Stimulated activated CD4-positive, alpha-beta T cell treated with anti-CD3 and anti-CD28 coated beads, Interleukin-15, amount 100 ng/mL, for 1 hour (primary cell): ENCODE measurements at regions not wholly inside any gene's neighbourhood (a gene's known extent, or its start where the extent isn't known, plus 50 kb on each side); places are given as distances from the start of the nearest gene placed in this dataset.

Source experiments
- DNase-seq, 2 donors: peaks; one replicate each; pipeline ENCODE4 v3.0.0-alpha.2; 2020; ENCODE audit warnings: low read depth in 1 of 2, low spot score in 1 of 2

DNA sequence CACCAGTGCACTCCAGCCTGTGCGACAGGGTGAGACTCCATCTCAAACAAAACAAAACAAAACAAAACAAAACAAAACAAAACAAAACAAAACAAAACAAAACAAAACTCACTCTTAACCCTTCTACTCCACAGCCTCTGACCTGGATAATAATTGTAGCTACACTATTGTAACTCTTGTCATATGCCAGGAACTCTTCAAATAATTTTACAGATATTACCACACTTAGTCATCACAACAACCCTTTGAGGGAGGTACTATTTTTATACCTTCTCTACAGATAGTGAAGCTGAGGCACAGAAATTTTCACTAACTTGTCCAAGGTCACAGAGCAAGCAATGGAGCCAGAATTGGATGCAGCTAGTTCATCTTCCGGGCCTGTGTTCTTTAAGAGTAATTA, 547.8 kb downstream of the ADGRL2 start:
- no peak for DNase-seq

DNA sequence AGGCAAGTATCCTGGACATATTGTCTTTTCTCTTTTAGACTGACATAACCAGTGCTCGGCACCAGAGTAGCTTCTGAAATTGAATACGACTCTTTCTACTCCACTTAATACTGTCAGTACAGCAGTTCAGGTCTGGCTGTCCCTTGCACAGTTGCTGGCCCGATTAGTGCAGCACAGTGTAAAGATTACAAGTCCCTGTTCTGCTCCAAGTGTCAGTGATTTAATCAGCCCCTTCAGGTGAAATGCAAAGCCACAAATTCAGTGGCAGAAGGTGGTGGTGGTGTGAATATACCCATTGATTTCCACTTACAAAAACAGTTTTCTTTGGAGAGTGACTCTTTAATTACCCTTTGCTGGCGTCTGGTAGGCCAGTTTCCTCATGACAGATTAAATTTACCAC, 545.4 kb downstream of the ADGRL2 start:
- no peak for DNase-seq

DNA sequence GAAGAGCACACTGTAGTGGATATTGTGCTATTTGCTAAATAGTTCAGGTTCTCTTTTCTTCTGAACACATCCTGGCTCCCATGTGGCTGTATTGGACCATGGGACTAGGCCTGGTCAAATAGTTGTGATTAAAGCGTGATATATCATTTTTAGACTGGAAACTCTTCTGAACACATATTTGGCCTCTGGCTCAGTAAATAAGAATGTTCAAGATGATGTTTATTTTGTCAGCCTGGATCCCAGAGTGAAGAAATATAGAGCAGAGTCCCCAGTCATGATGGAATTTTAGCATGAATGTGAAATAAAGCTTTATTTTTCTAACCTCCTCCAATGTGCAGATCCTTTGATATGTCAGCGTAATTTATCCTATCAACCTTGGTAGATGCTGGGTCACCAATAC, 542.6 kb downstream of the ADGRL2 start:
- DNase-seq = no peak

DNA sequence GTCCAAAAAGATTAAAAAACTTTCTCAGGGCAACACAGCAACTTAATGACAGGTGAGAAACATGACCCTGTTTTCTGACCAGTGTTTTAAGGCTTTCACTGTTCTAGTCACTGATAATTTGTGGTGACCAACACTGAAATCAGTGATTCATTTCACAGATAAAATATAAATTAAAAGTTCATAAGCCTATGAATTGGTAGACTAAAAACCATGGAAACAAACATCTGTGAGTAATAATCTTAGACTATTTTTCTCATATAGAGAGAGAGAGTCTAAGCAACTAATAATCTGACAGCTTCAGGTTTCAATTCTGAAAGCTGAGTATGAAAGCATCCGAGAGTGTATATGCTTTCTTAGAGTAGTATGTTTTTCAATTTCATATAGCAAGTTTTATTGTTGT, 536.9 kb downstream of the ADGRL2 start:
- no peak for DNase-seq

DNA sequence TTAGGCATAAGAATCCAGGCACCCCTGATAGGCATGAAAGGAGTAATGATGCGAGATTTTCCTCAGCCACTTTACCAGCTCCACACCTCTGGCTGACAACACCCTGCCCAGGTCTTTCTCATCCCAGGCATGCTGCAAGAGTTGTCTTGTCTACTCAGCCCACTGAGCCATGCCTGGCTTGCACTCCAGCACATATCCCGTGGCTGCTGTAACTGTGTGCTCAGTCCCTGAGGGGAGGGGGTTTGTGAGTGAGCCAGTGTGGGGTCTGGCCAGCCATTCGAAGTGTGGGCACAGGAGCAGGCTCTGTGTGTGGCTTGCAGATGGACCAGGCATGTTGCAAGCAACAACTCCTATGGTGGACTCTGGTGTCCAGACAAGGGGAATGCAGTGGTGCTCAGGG, 529.6 kb downstream of the ADGRL2 start:
- DNase-seq = no peak

DNA sequence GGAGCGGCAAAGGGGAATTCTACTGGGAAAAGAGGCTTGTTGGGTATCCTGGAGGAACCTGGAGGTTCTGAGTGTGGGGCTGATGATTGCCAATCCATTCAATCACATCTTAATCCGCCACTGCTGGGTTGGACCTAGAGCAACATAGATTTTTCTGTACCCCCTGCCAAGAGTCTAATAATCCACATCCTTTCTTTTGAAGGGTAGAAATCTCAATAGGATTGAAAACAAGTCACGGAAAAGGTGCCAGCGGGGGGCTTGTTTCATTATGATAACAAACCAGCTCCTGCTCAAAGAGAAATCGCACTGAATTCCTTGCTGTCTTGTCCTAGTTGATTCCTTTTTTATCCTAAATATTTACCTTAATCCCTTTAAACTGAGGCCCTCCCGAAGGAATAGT, 528.5 kb downstream of the ADGRL2 start:
- DNase-seq = no peak

DNA sequence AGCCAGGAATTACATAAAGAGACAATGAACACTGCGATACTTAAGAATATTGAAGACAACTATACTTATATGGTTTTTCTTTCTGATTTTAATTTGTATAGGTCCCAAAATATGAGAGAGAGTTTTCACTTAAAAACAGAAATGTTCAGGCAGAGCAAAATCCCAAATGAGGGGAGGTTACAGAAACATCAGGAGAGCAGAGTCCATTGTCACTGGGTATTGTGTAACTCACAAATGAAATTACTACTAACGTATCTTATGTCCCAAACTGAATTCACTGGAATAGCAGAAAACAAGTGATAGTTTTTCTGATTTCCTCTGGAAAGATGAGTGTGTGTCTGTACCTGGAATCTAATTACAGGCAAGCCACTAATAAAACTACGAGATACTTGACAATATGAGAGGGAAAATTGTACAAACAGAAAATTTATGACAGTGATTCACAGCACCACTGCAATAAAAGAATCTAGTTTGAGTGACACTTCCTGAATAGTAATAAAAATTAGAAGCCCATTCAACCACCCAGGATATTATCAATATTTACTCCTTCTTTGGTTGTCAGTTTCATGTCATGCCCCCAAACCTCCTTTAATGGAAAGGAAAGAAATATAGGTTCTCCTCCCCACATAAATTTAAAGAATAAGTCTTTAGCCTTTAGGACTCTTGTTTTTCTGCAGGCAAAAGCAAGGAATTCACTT, 522.6 kb downstream of the ADGRL2 start:
- DNase-seq = no peak

DNA sequence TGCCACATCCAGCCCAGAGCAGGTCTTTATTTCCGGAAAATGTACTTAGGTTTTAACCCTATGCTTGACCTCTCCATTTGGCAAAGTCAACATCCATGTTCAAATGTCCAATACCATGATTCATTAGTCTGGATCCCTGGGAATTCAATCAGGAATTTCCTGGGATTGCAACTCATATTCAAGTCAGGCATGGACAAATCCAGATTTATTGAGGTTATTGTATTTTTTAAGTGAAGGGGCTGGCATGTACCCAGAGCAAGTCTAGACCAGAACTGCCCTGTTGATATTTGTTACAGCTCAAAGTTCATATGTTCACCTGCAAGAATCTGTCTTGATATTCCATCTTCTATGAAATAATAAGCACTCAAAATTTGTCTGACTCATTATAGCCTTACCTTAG, 521.1 kb downstream of the ADGRL2 start:
- no peak for DNase-seq

DNA sequence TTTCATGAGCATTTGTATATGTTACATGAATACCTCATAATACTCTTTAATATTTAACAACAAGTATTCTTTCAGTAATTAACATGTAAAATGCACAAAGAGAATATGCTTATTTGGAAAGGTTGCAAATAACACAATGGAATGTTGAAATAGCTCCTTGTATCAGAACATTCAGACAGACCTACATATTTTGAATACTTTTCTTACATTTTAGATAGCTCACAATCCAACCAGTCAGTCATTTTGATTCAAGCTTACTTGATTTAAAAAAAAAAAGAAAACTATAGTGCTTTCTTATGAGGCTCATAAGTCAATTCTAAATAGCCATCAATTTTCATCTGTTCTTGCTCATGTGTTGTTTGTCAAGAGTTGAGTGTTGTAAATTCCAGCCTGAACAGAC, 518.8 kb downstream of the ADGRL2 start:
- DNase-seq = no peak

DNA sequence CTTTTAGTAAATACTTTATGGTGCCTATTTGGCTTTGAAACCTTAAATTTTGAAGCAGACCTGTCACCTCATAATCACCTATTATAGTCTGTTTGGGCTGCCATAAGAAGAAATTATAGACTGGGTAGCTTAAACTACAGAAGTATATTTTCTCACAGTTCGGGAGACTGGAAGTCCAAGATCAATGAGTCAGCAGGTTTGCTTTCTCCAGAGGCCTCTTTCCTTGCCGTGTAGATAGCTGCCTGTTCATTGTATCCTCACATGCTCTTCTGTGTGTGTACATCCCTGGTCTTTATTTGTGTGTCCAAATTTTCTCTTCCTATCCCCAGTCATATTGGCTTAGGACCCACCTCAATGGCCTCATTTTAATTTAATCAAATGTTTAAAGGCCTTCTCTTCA, 518.2 kb downstream of the ADGRL2 start:
- DNase-seq = no peak

DNA sequence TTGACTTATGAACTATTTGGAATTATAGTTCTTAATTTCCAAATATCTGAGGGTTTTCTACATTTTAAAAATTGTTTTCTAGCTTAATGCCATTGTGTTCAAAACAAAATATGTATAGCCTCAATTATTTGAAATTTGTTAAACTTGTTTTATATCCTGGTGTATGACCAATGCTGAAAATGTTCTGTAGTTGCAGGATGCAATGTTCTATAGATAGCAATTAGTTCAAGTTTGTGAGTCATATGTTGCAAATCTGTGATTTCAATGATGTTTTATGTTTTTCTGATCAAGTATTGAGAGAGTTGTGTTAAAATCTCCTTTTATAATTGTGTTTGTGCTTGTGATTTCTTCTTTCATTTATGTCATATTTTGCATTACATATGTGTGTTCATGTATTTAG, 517.5 kb downstream of the ADGRL2 start:
- no peak for DNase-seq

DNA sequence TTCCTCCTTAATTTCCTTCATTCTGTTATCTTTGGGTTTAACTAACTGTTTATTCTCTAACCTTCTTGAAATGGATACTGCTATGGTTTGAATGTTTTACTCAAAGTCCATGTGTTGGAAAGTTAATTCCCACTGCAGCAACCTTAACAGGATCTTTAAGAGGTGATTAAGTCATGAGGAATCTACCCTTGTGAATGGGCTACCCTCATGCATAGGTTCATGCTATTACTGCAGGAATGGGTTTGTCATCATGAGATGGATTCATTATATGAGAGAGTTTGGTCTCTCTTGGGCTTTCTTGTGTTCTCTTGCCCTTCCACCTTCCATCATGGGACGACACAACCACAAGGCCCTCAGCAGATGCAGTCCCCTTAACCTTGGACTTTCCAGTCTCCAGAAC, 516.9 kb downstream of the ADGRL2 start:
- no peak for DNase-seq

DNA sequence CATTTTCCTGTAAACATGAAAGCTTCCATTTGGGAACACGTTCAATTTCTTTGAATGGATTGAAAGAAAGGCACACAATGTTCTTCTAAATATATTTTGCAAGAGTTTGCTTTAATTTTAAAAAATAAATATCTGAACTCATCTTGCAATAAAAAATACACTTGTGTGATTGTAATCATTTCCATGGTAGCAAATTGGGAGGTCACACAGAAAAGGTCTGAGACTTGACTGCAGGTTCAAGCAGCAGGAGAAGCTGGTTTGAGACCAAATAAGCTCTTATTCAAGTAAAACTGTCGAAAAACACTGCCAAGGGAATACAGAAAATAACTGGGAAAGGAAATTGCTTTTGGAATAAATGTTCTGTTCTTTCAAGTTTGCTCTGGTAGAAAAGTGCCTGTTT, 498.9 kb downstream of the ADGRL2 start:
- DNase-seq = no peak

DNA sequence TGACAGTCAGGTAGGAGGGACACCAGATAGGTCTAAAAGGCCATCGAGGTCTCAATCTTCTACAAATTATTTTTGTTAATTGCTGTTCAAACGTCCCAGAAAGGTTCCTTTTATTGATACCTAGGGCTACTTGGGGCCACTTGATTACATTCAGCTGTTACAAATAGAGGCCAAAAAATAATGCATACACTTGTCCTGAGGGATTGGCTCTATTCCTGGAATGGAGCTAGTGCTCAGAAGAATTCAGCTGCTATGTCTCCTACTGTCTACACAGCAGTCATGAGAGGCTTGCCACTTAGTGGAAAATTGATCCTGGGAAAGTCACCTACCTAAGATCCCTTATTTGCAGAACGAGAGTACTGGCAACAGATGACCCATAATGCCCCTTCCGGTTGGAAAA, 498.3 kb downstream of the ADGRL2 start:
- no peak for DNase-seq

DNA sequence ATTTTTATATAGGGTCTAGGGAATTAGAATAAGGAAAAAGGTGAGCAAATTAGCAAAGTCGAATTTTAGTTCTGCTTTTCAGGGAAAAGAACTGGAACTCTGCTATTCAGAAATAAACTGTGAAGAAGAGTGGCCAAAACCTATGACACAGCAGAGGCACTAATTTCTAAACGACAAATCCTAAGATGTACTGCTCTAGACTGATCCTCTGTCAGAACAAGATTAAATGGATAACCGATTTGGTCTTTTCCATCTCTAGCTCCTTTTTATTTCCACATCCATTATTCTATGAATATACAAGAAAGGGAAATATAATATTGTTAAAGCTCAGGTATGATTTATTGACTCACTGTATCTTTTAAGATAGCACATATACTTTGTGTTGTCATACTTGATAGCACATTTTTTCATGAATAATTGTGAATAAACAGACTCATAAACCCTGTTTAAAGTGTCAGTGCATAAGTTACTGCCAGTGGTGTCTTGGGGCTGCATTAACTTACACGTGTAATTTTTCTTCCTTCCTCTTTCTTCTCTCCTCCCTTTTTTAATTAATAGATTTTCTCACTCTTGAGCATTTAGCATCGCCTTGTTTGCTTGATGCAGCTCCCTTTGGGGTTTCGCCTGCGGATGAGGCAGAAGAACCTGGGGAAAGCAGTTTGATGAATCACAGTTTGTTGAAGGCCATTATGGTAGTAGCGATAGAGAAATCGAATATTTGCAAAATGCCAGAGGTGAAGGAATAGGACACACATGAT, 496.6 kb downstream of the ADGRL2 start:
- DNase-seq = no peak

DNA sequence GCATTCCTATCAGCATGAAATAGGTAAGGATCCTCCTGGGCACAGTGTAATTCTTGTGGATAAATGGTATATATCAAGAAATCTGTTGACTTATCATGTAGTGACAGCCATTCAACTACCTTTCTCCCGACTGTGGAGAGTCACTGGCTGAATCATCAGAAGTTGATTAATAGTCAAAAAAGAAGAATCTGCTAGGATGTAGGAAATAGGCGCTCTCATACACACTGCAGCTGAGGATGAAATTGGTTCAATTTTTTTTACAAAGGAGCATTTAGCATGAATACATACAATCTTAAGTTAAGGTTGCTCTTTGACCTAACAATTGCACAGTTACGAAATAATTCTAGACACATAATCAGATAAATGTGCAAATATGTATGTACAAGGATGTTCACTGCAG, 486.8 kb downstream of the ADGRL2 start:
- DNase-seq = no peak

DNA sequence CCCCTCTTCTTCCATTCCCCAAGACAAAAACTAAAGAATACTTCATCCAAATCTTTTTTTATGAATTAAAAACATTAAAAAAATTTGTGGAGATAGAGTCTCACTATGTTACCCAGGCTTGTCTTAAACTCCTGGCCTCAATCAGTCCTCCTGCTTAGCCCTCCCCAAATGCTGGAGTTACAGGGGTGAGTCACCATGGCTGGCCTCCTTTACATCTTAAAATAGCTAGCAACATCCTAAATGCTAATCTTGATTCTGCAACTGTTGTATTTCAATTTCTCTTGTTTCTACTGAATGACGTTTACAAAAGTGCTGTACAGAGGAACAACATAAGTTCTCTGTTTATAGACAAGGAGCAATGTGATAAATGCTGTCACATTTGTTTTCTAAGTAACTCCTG, 483.5 kb downstream of the ADGRL2 start:
- DNase-seq = no peak

DNA sequence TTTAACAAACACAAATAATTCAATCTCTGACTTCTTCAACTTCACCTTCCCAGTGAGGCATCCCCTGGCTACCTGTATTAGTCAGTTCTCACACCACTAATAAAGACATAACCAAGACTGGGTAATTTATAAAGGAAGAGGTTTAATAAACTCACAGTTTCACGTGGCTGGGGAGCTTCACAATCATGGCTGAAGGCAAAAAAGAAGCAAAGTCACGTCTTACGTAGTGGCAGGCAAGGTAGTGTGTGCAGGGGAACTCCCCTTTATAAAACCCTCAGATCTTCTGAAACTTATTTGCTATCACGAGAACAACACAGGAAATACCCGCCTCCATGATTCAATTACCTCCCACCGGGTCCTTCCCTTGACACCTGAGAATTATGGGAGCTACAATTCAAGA, 478.5 kb downstream of the ADGRL2 start:
- no peak for DNase-seq

DNA sequence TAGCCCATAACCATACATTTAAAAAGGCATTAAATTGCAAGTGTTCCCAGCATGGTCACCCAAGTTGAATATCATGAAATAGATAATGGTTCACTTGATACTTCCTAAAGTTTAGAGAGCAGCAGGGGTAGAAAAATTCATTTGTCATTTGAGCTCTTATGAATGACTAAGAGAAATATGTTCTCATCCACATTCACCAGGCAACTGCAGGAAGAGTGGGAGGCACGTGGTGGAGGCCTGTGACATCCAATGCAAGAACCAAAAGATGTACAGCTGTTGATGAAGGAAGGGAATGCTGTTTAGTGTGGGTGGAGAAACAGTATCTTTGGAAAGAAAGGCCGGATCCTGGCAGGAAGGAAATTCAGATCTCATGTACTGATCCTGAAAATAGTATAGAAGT, 473.1 kb downstream of the ADGRL2 start:
- DNase-seq = no peak

DNA sequence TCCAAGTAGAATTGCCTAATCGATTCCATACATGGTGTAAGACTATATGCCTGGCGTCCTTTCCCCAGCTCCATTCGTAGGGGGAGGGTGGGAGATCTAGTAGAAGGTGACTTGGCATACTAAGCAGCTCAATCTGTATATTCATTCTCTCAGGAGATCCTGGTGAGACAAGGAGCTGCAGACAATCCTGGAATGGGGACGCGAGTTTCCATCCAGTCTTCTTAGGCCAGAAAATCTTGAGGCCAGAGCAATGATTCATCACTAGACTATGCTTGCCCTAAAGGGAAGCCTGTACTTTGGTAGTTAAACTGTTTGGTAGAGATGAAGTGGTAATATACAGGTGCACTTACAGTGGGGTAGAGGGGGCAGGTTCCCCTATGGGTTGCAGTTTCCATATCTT, 468.7 kb downstream of the ADGRL2 start:
- DNase-seq = no peak

DNA sequence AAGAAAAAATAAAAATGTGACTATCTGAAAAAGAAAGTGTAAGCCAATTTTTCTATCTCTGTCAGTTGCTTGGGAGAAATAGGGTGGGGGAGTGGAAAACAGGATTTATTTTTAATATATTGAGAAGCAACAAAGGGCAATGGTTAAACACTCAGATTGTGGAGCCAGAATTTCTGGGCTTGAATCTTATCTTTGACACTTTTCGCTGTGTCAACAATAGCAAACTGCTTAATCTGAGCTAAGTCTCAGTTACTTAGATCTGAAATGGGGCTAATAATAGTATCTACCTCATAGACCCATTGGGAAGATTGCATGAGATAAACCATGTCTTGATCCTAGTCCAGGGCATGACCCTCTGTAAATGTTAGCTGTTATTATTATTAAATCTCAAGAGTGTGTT, 468.1 kb downstream of the ADGRL2 start:
- DNase-seq = no peak

DNA sequence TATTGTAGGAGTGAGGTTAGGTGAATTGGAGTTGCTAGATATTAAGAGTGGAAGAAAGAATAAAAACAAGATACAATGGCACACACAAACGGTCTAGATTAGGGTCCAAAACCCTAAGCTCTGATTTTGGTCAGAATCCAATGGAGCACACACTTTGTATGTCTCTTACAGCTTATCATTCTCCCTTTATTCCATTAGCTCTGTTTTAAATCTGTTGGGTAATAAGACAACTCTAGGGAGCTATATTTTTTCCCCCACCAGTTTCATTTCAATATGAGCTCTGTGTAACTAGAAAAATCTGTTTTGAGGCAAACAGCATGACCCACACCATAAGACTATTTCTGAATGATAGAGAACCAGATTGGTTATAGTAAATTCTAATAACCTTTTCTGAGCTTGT, 465.6 kb downstream of the ADGRL2 start:
- no peak for DNase-seq

DNA sequence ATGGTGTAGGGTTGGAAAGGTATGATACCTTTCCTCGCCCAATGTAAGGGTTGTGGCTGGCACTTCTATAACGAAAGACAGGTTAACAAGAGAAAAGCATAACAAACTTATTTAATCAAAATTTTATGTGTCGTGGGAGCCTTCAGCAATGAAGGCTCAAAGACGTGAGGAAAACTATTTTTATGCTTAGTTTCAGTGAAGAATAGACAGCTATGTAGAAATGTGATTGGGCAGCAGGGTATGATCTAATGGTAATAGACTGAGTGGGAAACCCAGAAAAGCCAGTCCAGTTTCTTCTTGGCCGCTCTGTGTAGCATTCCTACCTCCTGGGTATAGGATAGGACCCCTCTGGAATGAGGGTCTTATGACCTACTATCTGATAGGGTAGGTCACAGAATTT, 464.7 kb downstream of the ADGRL2 start:
- no peak for DNase-seq
